ENCODE measurements at regions not wholly inside any gene's neighbourhood (a gene's known extent, or its start where the extent isn't known, plus 50 kb on each side); places are given as distances from the start of the nearest gene placed in this dataset.
"Not testable (repeated sequence)": the region's sequence is repeated elsewhere in the genome, so short reads cannot be mapped to it uniquely, and the experiment has no call there.

DNA sequence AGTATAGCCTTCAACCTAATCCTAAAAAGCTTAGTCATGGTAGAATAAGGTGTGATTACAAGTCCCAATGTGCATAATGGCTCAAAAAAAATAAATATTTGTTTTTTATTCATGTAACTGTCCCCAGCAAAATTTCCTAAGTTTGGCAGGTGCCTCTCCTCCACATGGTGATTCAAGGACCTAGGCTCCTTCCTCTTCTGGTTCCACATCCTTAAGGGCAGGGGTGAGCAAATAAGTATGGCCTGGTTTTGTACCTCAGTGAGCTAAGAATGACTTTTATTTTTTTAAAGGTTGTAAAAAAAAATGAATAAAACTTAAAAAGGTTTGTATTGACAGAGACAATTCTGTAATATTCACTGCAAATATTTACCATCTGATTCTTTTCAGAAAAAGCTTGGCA is 343.5 kb upstream of the UBE2E2 start:
- ATAC-seq = no peak
- TF ChIP-seq, protein P1, sequence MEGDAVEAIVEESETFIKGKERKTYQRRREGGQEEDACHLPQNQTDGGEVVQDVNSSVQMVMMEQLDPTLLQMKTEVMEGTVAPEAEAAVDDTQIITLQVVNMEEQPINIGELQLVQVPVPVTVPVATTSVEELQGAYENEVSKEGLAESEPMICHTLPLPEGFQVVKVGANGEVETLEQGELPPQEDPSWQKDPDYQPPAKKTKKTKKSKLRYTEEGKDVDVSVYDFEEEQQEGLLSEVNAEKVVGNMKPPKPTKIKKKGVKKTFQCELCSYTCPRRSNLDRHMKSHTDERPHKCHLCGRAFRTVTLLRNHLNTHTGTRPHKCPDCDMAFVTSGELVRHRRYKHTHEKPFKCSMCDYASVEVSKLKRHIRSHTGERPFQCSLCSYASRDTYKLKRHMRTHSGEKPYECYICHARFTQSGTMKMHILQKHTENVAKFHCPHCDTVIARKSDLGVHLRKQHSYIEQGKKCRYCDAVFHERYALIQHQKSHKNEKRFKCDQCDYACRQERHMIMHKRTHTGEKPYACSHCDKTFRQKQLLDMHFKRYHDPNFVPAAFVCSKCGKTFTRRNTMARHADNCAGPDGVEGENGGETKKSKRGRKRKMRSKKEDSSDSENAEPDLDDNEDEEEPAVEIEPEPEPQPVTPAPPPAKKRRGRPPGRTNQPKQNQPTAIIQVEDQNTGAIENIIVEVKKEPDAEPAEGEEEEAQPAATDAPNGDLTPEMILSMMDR (IDR thresholded peaks at IDR 0.05) = no peak
- no peaks in the 10 kb centered on the region for H3K36me3 ChIP-seq
- DNase-seq = no peak
- intact Hi-C loops (cut with DNase I) = no loop called here
- no peak overlapping the region for H3K4me3 ChIP-seq
- H3K27me3 ChIP-seq = no peaks in the 10 kb centered on the region
- H3K4me1 ChIP-seq = no peaks in the 10 kb centered on the region
- peaks cover 0 to 3% of the 10 kb centered on the region in 2 donors for H3K9me3 ChIP-seq
- H3K27ac ChIP-seq = no peak overlapping the region

DNA sequence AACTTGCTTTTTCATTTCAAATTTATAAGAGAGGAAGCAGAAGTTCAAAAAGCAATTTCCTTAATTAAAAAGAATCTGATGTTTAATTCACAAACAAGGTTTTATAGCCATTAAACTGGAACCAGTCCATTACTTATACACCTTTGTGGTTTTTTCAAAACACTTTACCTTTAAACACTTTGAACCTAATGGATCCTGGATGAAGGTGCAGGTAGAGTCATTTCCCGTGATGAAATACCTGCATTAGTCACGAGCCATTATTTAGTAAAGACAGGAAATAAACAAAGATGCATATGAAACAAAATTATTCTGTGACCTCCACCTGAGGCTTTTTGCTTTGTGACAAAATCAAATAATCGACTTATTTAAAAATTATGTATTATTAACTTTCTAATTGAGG is 341.7 kb upstream of the UBE2E2 start:
- intact Hi-C loops (cut with DNase I) = no loop called here
- H3K9me3 ChIP-seq = no peaks in the 10 kb centered on the region
- no peak overlapping the region for H3K4me3 ChIP-seq
- H3K4me1 ChIP-seq = no peaks in the 10 kb centered on the region
- TF ChIP-seq, protein P1 (IDR thresholded peaks at IDR 0.05) = no peak
- no peak overlapping the region for H3K27ac ChIP-seq
- DNase-seq = no peak
- H3K36me3 ChIP-seq = no peaks in the 10 kb centered on the region
- ATAC-seq = no peak
- no peaks in the 10 kb centered on the region for H3K27me3 ChIP-seq

DNA sequence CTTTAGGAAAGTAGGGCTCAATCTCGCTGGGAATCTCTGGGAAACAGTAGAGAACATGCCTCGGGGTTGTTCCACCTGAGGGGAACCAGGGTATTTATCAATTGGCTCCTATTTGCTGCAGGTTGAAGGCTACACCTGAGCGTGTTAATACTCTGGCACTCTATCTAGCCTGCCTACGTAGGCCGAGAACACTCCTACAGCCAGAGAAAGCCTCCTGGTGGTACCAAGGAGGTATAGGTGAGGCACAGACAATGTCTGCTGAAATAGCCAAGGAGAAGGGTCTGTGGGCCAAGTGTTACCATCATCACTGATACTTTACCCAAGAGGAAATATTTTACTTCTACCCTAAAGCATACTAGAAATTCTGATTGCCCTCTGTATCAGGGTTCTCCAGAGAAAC is 341.0 kb upstream of the UBE2E2 start:
- ATAC-seq = no peak
- Histone ChIP-seq H3K9me3 (no peaks in the 10 kb centered on the region), H3K4me3 (no peak overlapping the region), H3K4me1 (no peaks in the 10 kb centered on the region), H3K27ac (no peak overlapping the region), H3K27me3 (no peaks in the 10 kb centered on the region), H3K36me3 (no peaks in the 10 kb centered on the region)
- TF ChIP-seq, protein P1 (IDR thresholded peaks at IDR 0.05) = no peak
- intact Hi-C loops (cut with DNase I) = no loop called here
- DNase-seq = no peak

DNA sequence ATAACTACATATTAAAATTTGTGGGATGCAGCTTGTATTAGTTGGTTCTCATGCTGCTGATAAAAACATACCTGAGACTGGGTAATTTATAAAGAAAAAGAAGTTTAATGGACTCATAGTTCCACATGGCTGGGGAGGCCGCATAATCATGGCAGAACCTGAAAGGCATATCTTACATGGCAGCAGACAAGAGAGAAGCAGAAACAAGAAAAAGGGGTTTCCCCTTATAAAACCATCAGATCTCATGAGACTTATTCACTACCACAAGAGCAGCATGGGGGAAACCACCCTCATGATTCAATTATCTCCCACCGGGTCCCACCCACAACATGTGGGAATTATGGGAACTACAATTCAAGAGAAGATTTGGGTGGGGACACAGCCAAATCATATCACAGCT is 320.3 kb upstream of the UBE2E2 start:
- ATAC-seq; intact Hi-C loops (cut with DNase I); H3K27me3 ChIP-seq: not testable (repeated sequence)

GRCh38 chr3:22885039-22885438 is 318.1 kb upstream of the UBE2E2 start:
- Histone ChIP-seq H3K36me3 (no peaks in the 10 kb centered on the region), H3K27me3 (no peaks in the 10 kb centered on the region), H3K4me1 (no peaks in the 10 kb centered on the region), H3K9me3 (no peaks in the 10 kb centered on the region), H3K27ac (no peak overlapping the region), H3K4me3 (no peak overlapping the region)
- no peak for ATAC-seq
- no peak for DNase-seq
- intact Hi-C loops (cut with DNase I) = no loop called here
- TF ChIP-seq, protein P1 (IDR thresholded peaks at IDR 0.05) = no peak

More for the DNA sequence above, 320.3 kb upstream of the UBE2E2 start:
- H3K27ac ChIP-seq, DNase-seq, H3K4me1 ChIP-seq, H3K36me3 ChIP-seq, H3K9me3 ChIP-seq, H3K4me3 ChIP-seq: not testable (repeated sequence)

GRCh38 chr3:22885574-22886341 is 317.4 kb upstream of the UBE2E2 start:
- Histone ChIP-seq H3K9me3 (no peaks in the 10 kb centered on the region), H3K4me3 (no peak overlapping the region), H3K36me3 (no peaks in the 10 kb centered on the region), H3K27me3 (no peaks in the 10 kb centered on the region), H3K4me1 (no peaks in the 10 kb centered on the region), H3K27ac (no peak overlapping the region)
- DNase-seq = no peak
- intact Hi-C loops (cut with DNase I) = no loop called here
- TF ChIP-seq, protein P1 (IDR thresholded peaks at IDR 0.05) = no peak
- no peak for ATAC-seq

All from left lung (tissue), 4 donors.